ENCODE measurements at regions not wholly inside any gene's neighbourhood (a gene's known extent, or its start where the extent isn't known, plus 50 kb on each side); places are given as distances from the start of the nearest gene placed in this dataset.

DNA sequence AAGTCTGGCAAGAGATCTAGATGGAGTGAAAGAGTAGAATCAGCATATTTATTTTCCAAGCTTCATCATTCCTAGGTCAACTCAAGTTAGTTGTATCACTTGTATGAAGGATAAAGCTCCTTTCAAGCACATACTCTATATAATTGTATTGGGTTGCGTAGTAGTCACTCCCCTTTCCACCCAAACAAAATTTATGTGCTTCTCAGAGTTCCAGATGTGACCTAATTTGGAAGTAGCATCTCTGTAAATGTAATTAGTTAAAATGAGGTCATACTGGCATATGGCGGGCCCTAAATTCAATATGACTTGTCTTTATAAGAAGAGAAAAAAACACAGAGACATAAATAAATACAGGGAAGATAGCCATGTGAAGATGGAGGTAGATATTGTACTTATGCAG lies 226.8 kb upstream of the CHORDC1 start:
- FAIRE-seq (no peak), DNase-seq (ENCODE audit: low read depth, low spot score) (no peak)
- TF ChIP-seq EZH2 (IDR thresholded peaks at IDR 0.05; ENCODE audit: borderline replicate concordance, low read depth, low read length, severe bottlenecking), result no peak
- no TSS peak for BruUV-seq (replicated peaks)
- no peak overlapping the region for H3K9ac ChIP-seq (replicated peaks; ENCODE audit: extremely low read depth, insufficient read depth, low read length)
- H3K27me3 ChIP-seq (ENCODE audit: control insufficient read depth in 2 of 2, insufficient read depth in 2 of 2, low read length in 2 of 2), result no peaks in the 10 kb centered on the region
- ChIA-PET CTCF (no interaction called here), POLR2A (no interaction called here)
- no peaks in the 10 kb centered on the region for H3K9me3 ChIP-seq (replicated peaks; ENCODE audit: control insufficient read depth, insufficient read depth, low read length)
- no peaks in the 10 kb centered on the region for H3K4me1 ChIP-seq (ENCODE audit: control insufficient read depth, extremely low read depth, insufficient read depth, low read length)
- intact Hi-C loops (cut with micrococcal nuclease), result no loop called here
- no peak overlapping the region for H3K27ac ChIP-seq (ENCODE audit: insufficient read depth, low read depth, low read length)
- no peaks in the 10 kb centered on the region for H4K20me1 ChIP-seq (replicated peaks; ENCODE audit: control insufficient read depth, extremely low read depth, insufficient read depth, low read length)
- dilution Hi-C loops (cut with MboI; ENCODE audit: extremely low pct_ligation_motif_present, low sequenced_read_pairs), result no loop called here
- no peaks in the 10 kb centered on the region for H3K79me2 ChIP-seq (ENCODE audit: control insufficient read depth, insufficient read depth, low read length)
- H3K36me3 ChIP-seq (ENCODE audit: control insufficient read depth in 2 of 2, extremely low read depth in 1 of 2, insufficient read depth in 2 of 2, low read length in 2 of 2), result no peaks in the 10 kb centered on the region
- H3K4me3 ChIP-seq (replicated peaks in 1 of 3; ENCODE audit: insufficient read depth in 1 of 3, low read depth in 1 of 3, low read length in 3 of 3), result no peak overlapping the region
- H2AFZ ChIP-seq (ENCODE audit: low read depth, low read length), result no peak overlapping the region
- H3K9me1 ChIP-seq (replicated peaks; ENCODE audit: control insufficient read depth, extremely low read depth, insufficient read depth, low read length), result no peaks in the 10 kb centered on the region
- H3K4me2 ChIP-seq (ENCODE audit: insufficient read depth, low read length), result no peak overlapping the region

DNA sequence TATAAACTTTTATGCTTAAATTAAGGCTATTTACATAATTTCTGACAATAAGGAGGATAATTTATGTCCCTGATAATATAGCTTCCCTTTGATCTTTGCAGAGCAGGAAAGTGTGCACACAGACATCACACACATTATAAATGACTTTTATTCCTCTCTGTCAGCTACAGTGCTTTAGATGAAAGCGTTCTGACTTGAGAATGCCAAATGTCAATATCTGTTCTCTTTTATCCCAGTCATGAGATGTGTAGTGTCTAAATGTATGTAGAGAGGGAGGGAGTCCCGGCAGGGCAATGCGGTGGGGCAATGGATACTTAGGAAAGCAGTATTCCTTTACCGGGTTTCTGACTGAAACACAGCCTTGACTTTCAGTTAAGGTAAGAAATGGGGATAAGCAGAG lies 225.4 kb upstream of the CHORDC1 start:
- no peak for FAIRE-seq
- DNase-seq (ENCODE audit: low read depth, low spot score), result no peak
- Histone ChIP-seq H3K9ac (replicated peaks; ENCODE audit: extremely low read depth, insufficient read depth, low read length) (no peak overlapping the region), H3K36me3 (ENCODE audit: control insufficient read depth in 2 of 2, extremely low read depth in 1 of 2, insufficient read depth in 2 of 2, low read length in 2 of 2) (no peaks in the 10 kb centered on the region), H3K9me1 (replicated peaks; ENCODE audit: control insufficient read depth, extremely low read depth, insufficient read depth, low read length) (no peaks in the 10 kb centered on the region), H4K20me1 (replicated peaks; ENCODE audit: control insufficient read depth, extremely low read depth, insufficient read depth, low read length) (no peaks in the 10 kb centered on the region), H2AFZ (ENCODE audit: low read depth, low read length) (no peak overlapping the region), H3K27me3 (ENCODE audit: control insufficient read depth in 2 of 2, insufficient read depth in 2 of 2, low read length in 2 of 2) (no peaks in the 10 kb centered on the region), H3K9me3 (replicated peaks; ENCODE audit: control insufficient read depth, insufficient read depth, low read length) (no peaks in the 10 kb centered on the region), H3K4me3 (replicated peaks in 1 of 3; ENCODE audit: insufficient read depth in 1 of 3, low read depth in 1 of 3, low read length in 3 of 3) (no peak overlapping the region), H3K4me2 (ENCODE audit: insufficient read depth, low read length) (no peak overlapping the region), H3K79me2 (ENCODE audit: control insufficient read depth, insufficient read depth, low read length) (no peaks in the 10 kb centered on the region), H3K27ac (ENCODE audit: insufficient read depth, low read depth, low read length) (no peak overlapping the region), H3K4me1 (ENCODE audit: control insufficient read depth, extremely low read depth, insufficient read depth, low read length) (no peaks in the 10 kb centered on the region)
- POLR2A ChIA-PET, result no interaction called here
- CTCF ChIA-PET, result no interaction called here
- no TSS peak for BruUV-seq (replicated peaks)
- TF ChIP-seq POLR2AphosphoS5 (IDR thresholded peaks at IDR 0.05; ENCODE audit: insufficient read depth, low read depth, low read length), result no peak
- TF ChIP-seq, protein P1, sequence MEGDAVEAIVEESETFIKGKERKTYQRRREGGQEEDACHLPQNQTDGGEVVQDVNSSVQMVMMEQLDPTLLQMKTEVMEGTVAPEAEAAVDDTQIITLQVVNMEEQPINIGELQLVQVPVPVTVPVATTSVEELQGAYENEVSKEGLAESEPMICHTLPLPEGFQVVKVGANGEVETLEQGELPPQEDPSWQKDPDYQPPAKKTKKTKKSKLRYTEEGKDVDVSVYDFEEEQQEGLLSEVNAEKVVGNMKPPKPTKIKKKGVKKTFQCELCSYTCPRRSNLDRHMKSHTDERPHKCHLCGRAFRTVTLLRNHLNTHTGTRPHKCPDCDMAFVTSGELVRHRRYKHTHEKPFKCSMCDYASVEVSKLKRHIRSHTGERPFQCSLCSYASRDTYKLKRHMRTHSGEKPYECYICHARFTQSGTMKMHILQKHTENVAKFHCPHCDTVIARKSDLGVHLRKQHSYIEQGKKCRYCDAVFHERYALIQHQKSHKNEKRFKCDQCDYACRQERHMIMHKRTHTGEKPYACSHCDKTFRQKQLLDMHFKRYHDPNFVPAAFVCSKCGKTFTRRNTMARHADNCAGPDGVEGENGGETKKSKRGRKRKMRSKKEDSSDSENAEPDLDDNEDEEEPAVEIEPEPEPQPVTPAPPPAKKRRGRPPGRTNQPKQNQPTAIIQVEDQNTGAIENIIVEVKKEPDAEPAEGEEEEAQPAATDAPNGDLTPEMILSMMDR (IDR thresholded peaks at IDR 0.05; ENCODE audit: extremely low read depth in 1 of 2, insufficient read depth in 1 of 2, low read depth in 1 of 2, low read length in 2 of 2), result no peak
- TF ChIP-seq, protein P2, sequence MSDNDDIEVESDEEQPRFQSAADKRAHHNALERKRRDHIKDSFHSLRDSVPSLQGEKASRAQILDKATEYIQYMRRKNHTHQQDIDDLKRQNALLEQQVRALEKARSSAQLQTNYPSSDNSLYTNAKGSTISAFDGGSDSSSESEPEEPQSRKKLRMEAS (IDR thresholded peaks at IDR 0.05; ENCODE audit: insufficient read depth, insufficient read length), result no peak
- intact Hi-C loops (cut with micrococcal nuclease) (no loop called here), dilution Hi-C loops (cut with MboI; ENCODE audit: extremely low pct_ligation_motif_present, low sequenced_read_pairs) (no loop called here)

Measured in endothelial cell of umbilical vein (primary cell).